ENCODE measurements at regions not wholly inside any gene's neighbourhood (a gene's known extent, or its start where the extent isn't known, plus 50 kb on each side); places are given as distances from the start of the nearest gene placed in this dataset.

GRCh38 chr14:62614122-62614521, 431.1 kb downstream of the KCNH5 start:
- Histone ChIP-seq H4K20me1 (ENCODE audit: insufficient read depth, low read length) (no peaks in the 10 kb centered on the region), H2AFZ (ENCODE audit: low read depth, low read length) (no peak overlapping the region), H3K79me2 (ENCODE audit: insufficient read depth, low read length) (no peaks in the 10 kb centered on the region), H3K9me3 (ENCODE audit: insufficient read depth, low read length, severe bottlenecking) (no peaks in the 10 kb centered on the region), H3K36me3 (ENCODE audit: insufficient read depth, low read length) (no peaks in the 10 kb centered on the region), H3K27ac (ENCODE audit: low read length) (no peak overlapping the region), H3K9ac (ENCODE audit: low read depth, low read length) (no peak overlapping the region), H3K27me3 (ENCODE audit: insufficient read depth, low read length, poor library complexity) (no peaks in the 10 kb centered on the region), H3K4me1 (ENCODE audit: insufficient read depth, low read length) (no peaks in the 10 kb centered on the region), H3K4me3 (ENCODE audit: low read depth in 1 of 2, low read length in 2 of 2) (no peak overlapping the region), H3K4me2 (ENCODE audit: insufficient read depth, low read length) (no peak overlapping the region)
- TF ChIP-seq CTCF (IDR thresholded peaks at IDR 0.05; ENCODE audit: borderline replicate concordance, extremely low read depth, low read length, poor library complexity, severe bottlenecking) (no peak), EZH2 (IDR thresholded peaks at IDR 0.05; ENCODE audit: borderline replicate concordance, low read depth, low read length, severe bottlenecking) (no peak)
- ATAC-seq (ENCODE audit: insufficient read depth, low read depth) (no peak), DNase-seq (no peak)

GRCh38 chr14:62616668-62617067, 428.6 kb downstream of the KCNH5 start:
- Histone ChIP-seq H4K20me1 (ENCODE audit: insufficient read depth, low read length) (no peaks in the 10 kb centered on the region), H3K27ac (ENCODE audit: low read length) (no peak overlapping the region), H3K79me2 (ENCODE audit: insufficient read depth, low read length) (no peaks in the 10 kb centered on the region), H2AFZ (ENCODE audit: low read depth, low read length) (no peak overlapping the region), H3K4me2 (ENCODE audit: insufficient read depth, low read length) (no peak overlapping the region), H3K4me3 (ENCODE audit: low read depth in 1 of 2, low read length in 2 of 2) (no peak overlapping the region), H3K4me1 (ENCODE audit: insufficient read depth, low read length) (no peaks in the 10 kb centered on the region), H3K27me3 (ENCODE audit: insufficient read depth, low read length, poor library complexity) (no peaks in the 10 kb centered on the region), H3K9ac (ENCODE audit: low read depth, low read length) (no peak overlapping the region), H3K9me3 (ENCODE audit: insufficient read depth, low read length, severe bottlenecking) (no peaks in the 10 kb centered on the region), H3K36me3 (ENCODE audit: insufficient read depth, low read length) (no peaks in the 10 kb centered on the region)
- DNase-seq (no peak), ATAC-seq (ENCODE audit: insufficient read depth, low read depth) (no peak)
- TF ChIP-seq EZH2 (IDR thresholded peaks at IDR 0.05; ENCODE audit: borderline replicate concordance, low read depth, low read length, severe bottlenecking) = no peak
- TF ChIP-seq CTCF (IDR thresholded peaks at IDR 0.05; ENCODE audit: borderline replicate concordance, extremely low read depth, low read length, poor library complexity, severe bottlenecking) = no peak

- H3K4me2 ChIP-seq (ENCODE audit: insufficient read depth, low read length) = no peak overlapping the region
- no peak overlapping the region for H3K4me3 ChIP-seq (ENCODE audit: low read depth in 1 of 2, low read length in 2 of 2)
- H2AFZ ChIP-seq (ENCODE audit: low read depth, low read length) = no peak overlapping the region
- no peak for DNase-seq
- no peak for ATAC-seq (ENCODE audit: insufficient read depth, low read depth)
- no peaks in the 10 kb centered on the region for H3K79me2 ChIP-seq (ENCODE audit: insufficient read depth, low read length)
- no peaks in the 10 kb centered on the region for H3K27me3 ChIP-seq (ENCODE audit: insufficient read depth, low read length, poor library complexity)
- no peaks in the 10 kb centered on the region for H4K20me1 ChIP-seq (ENCODE audit: insufficient read depth, low read length)
- TF ChIP-seq CTCF (IDR thresholded peaks at IDR 0.05; ENCODE audit: borderline replicate concordance, extremely low read depth, low read length, poor library complexity, severe bottlenecking) (no peak), EZH2 (IDR thresholded peaks at IDR 0.05; ENCODE audit: borderline replicate concordance, low read depth, low read length, severe bottlenecking) (no peak)
- H3K9me3 ChIP-seq (ENCODE audit: insufficient read depth, low read length, severe bottlenecking) = no peaks in the 10 kb centered on the region
- no peak overlapping the region for H3K9ac ChIP-seq (ENCODE audit: low read depth, low read length)
- no peaks in the 10 kb centered on the region for H3K36me3 ChIP-seq (ENCODE audit: insufficient read depth, low read length)
- no peaks in the 10 kb centered on the region for H3K4me1 ChIP-seq (ENCODE audit: insufficient read depth, low read length)
- H3K27ac ChIP-seq (ENCODE audit: low read length) = no peak overlapping the region
These were observed 418.8 kb downstream of the KCNH5 start for GRCh38 chr14:62626416-62626815.

GRCh38 chr14:62629176-62629725, 416.0 kb downstream of the KCNH5 start:
- Histone ChIP-seq H3K4me3 (ENCODE audit: low read depth in 1 of 2, low read length in 2 of 2) (no peak overlapping the region), H3K9ac (ENCODE audit: low read depth, low read length) (no peak overlapping the region), H3K4me1 (ENCODE audit: insufficient read depth, low read length) (no peaks in the 10 kb centered on the region), H4K20me1 (ENCODE audit: insufficient read depth, low read length) (no peaks in the 10 kb centered on the region), H3K36me3 (ENCODE audit: insufficient read depth, low read length) (no peaks in the 10 kb centered on the region), H3K79me2 (ENCODE audit: insufficient read depth, low read length) (no peaks in the 10 kb centered on the region), H3K9me3 (ENCODE audit: insufficient read depth, low read length, severe bottlenecking) (no peaks in the 10 kb centered on the region), H3K27ac (ENCODE audit: low read length) (no peak overlapping the region), H3K27me3 (ENCODE audit: insufficient read depth, low read length, poor library complexity) (no peaks in the 10 kb centered on the region), H3K4me2 (ENCODE audit: insufficient read depth, low read length) (no peak overlapping the region), H2AFZ (ENCODE audit: low read depth, low read length) (no peak overlapping the region)
- TF ChIP-seq EZH2 (IDR thresholded peaks at IDR 0.05; ENCODE audit: borderline replicate concordance, low read depth, low read length, severe bottlenecking) (no peak), CTCF (IDR thresholded peaks at IDR 0.05; ENCODE audit: borderline replicate concordance, extremely low read depth, low read length, poor library complexity, severe bottlenecking) (no peak)
- no peak for DNase-seq
- no peak for ATAC-seq (ENCODE audit: insufficient read depth, low read depth)
